ENCODE measurements at regions not wholly inside any gene's neighbourhood (a gene's known extent, or its start where the extent isn't known, plus 50 kb on each side); places are given as distances from the start of the nearest gene placed in this dataset.

- TF ChIP-seq TCF7L2 (IDR thresholded peaks at IDR 0.05; ENCODE audit: borderline replicate concordance, extremely low read depth, insufficient read depth, insufficient read length) (no peak), JUND (IDR thresholded peaks at IDR 0.05) (no peak)
Measured at GRCh38 chr16:26578748-26579147, 488.0 kb upstream of the C16orf82 start (continued).

GRCh38 chr16:26583803-26584202 lies 482.9 kb upstream of the C16orf82 start:
- Histone ChIP-seq H3K9me3 (ENCODE audit: control insufficient read depth in 1 of 2, insufficient read depth in 1 of 2, low read depth in 1 of 2, low read length in 2 of 2) (no peaks in the 10 kb centered on the region; a peak in 1 of 4 replicates), H3K27me3 (ENCODE audit: insufficient read depth, low read length) (no peaks in the 10 kb centered on the region), H3K27ac (ENCODE audit: low read depth, low read length) (no peak overlapping the region), H3K4me1 (ENCODE audit: control insufficient read depth in 1 of 2, insufficient read depth in 2 of 2, low read length in 2 of 2) (no peaks in the 10 kb centered on the region), H2AFZ (ENCODE audit: low read depth, low read length, poor library complexity, severe bottlenecking) (no peak overlapping the region), H3K4me2 (ENCODE audit: low read length) (no peak overlapping the region), H3K4me3 (replicated peaks in 1 of 2; ENCODE audit: low read depth in 1 of 2, low read length in 2 of 2) (no peak overlapping the region), H3K36me3 (ENCODE audit: control insufficient read depth in 1 of 2, insufficient read depth in 2 of 2, low read length in 2 of 2) (no peaks in the 10 kb centered on the region), H3K9ac (ENCODE audit: low read length) (no peak overlapping the region), H3K9me2 (ENCODE audit: insufficient read depth) (no peaks in the 10 kb centered on the region), H3K79me2 (ENCODE audit: insufficient read depth, low read length) (no peaks in the 10 kb centered on the region), H4K20me1 (ENCODE audit: insufficient read depth) (no peaks in the 10 kb centered on the region)
- BruUV-seq (replicated peaks), result no TSS peak
- intact Hi-C loops (cut with micrococcal nuclease), result no loop called here
- RAD21 ChIA-PET (ENCODE audit: low non-redundant PET in 1 of 2, low total read pairs in 2 of 2, uncharacterized antibody in 2 of 2, unreplicated experiment in 2 of 2), result no interaction called here
- no peak for TF ChIP-seq CTCF (IDR thresholded peaks at IDR 0.05 in 2 of 3, conservative IDR thresholded peaks at IDR 0.05 in 1 of 3; ENCODE audit: borderline replicate concordance in 1 of 3, insufficient read depth in 1 of 3, low read depth in 2 of 3, low read length in 2 of 3)
- no peak for TF ChIP-seq SIN3A (IDR thresholded peaks at IDR 0.05; ENCODE audit: low read depth)
- no peak for TF ChIP-seq ELF1 (IDR thresholded peaks at IDR 0.05; ENCODE audit: borderline replicate concordance, low read depth)
- no peak for TF ChIP-seq ZFX (IDR thresholded peaks at IDR 0.05)
- TF ChIP-seq EGR1 (IDR thresholded peaks at IDR 0.05; ENCODE audit: low read depth), result no peak
- TF ChIP-seq EZH2phosphoT487 (IDR thresholded peaks at IDR 0.05; ENCODE audit: borderline replicate concordance), result no peak
- TF ChIP-seq CEBPB (IDR thresholded peaks at IDR 0.05; ENCODE audit: low read depth), result no peak
- TF ChIP-seq ZNF274 (IDR thresholded peaks at IDR 0.05; ENCODE audit: low read depth, low read length), result no peak
- no peak for TF ChIP-seq MAX (IDR thresholded peaks at IDR 0.05)
- TF ChIP-seq POLR2AphosphoS5 (IDR thresholded peaks at IDR 0.05; ENCODE audit: low read depth, low read length), result no peak
- TF ChIP-seq SP1 (IDR thresholded peaks at IDR 0.05; ENCODE audit: low read depth), result no peak
- no peak for TF ChIP-seq ATF3 (IDR thresholded peaks at IDR 0.05)
- TF ChIP-seq YY1 (IDR thresholded peaks at IDR 0.05; ENCODE audit: extremely low read depth, insufficient replicate concordance, low read depth, low read length), result no peak
- POLR2A ChIA-PET, result no interaction called here
- CTCF ChIA-PET, result no interaction called here
- no peak for ATAC-seq
- no peak for DNase-seq (ENCODE audit: low read depth, low spot score)
